Left lobe of liver (tissue), 2 donors: ENCODE measurements at regions not wholly inside any gene's neighbourhood (a gene's known extent, or its start where the extent isn't known, plus 50 kb on each side); places are given as distances from the start of the nearest gene placed in this dataset.

Experiments
- ATAC-seq: fragments of 200-7000 bp; cut with Tn5 transposase; one replicate; pipeline ENCODE4 v1.9.1; 2020; ENCODE audit warnings: mild to moderate bottlenecking, moderate library complexity
- DNase-seq: peaks from one replicate; pipeline ENCODE4 v3.0.0-alpha.2; 2020; ENCODE audit warnings: low spot score
- donor health status: DM: no; HTN: no; CAD: no; lungs with moderate emphysema.
- donor health status: DM: no; HTN: yes; CAD: no.

DNA sequence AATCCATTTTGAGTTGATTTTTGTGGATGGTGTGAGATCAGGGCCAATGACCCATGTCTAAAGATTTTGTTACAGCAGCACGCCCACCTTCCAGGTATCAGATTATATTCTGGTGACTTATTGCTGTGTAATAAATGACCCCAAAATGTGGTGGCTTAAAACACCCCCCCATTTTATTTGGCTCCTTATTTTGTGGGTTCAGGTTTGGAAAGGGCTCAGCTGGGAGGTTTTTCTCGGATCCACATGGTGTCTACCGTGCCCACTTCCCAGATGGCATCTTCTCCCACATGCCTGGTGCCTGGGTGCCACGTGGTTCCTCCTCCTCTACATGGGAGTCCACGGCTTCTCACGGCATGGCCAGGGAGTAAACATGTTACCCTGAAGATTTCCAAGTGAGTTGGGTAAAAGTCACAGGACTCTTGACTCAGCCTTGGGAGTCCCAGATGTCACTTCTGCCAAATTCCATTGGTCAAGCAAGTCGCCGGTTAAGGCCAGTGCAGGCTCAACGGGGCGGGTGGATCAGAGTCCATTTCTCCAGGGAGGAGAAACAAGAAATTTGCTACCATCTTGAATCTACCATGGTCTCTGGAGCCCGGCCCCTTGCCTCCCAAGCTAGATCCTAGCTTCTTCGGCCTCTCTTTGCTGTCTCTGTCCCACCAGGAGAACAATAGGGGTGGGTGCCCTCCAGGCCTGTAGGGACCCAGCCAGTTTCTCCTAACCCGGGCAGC is 214.3 kb downstream of the KIF26A start:
- no peak for DNase-seq
- no peak for ATAC-seq

DNA sequence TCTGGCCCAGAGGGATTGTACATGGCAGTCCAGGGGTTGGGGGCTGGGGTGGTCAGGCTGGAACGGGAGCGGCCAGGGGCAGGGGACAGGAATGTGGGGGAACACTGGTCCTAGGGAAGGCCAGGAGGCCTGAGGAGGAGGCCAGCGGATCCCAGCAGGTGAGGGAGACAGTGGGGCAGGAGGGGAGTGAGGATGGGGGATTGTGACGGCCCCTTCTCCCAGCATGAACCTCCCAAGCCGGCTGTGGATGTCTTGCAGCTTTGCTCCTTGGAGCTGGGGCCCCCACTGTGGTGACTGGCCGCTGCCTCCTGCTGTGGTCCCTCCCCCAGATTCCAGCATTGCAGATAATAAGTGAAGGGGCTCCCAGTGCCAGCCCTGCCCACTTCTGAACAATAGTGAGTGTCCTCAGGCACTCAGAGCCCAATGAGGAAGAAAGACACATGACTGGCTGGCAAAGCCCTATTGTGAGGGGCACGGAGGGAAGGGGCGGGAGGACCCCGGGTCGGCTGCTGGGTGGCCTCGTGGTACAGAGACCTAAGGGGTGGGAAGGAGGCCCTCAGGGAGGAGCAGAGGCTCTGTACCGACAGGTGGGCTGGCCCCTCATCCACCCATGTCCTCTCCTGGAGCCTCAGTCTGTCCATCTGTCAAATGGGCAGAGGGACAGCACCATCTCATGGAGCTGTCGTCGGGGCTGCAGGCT is 215.0 kb downstream of the KIF26A start:
- DNase-seq (no peak), ATAC-seq (no peak)

DNA sequence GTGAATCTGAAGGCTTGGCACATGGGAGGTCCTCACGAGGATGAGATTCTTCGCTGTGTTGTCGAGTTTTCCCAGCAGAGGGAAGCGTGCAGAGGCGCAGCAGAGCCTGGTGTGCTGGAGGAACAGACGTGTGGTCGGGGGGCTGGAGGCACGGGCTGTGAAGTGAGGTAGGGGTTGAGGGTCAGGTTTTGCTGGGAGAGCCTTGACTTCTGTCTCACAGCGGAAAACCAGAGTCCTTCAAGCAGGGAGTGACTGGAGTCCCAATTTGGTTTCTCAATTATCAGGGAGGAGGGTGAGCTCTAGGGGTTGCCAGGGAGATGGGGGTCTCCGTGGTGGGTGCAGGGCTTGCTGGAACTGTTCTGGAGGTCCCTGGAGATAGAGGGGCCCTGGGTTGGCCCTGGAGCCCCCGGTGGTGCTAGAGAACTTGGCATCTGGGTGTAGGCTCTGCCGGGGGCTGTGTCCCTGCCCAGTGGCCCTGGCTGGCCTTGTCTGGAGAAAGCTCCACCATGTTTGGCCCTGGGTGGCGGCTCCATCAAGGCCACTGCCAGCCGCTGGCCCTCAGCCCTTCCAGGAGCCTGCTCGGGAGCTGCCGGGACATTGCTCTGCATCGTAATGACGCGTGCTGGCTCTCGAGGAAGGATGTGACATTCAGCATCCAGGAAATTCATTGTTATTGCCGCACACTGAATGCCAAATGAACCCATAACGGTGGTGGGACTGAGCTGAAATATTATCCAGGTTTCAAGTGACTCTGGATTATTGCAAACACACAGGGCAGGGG is 215.7 kb downstream of the KIF26A start:
- ATAC-seq (peak; percentile 42), DNase-seq (no peak)

- ATAC-seq (no peak), DNase-seq (no peak)
Observed at GRCh38 chr14:104355101-104356019, 217.0 kb downstream of the KIF26A start.

- DNase-seq (no peak), ATAC-seq (no peak)
Observed at GRCh38 chr14:104356020-104356737, 217.8 kb downstream of the KIF26A start.

GRCh38 chr14:104356738-104357688 is 218.6 kb downstream of the KIF26A start:
- no peak for DNase-seq

GRCh38 chr14:104357689-104358527 is 219.5 kb downstream of the KIF26A start:
- DNase-seq (no peak), ATAC-seq (no peak)

More at GRCh38 chr14:104356738-104357688, 218.6 kb downstream of the KIF26A start:
- ATAC-seq = no peak

DNA sequence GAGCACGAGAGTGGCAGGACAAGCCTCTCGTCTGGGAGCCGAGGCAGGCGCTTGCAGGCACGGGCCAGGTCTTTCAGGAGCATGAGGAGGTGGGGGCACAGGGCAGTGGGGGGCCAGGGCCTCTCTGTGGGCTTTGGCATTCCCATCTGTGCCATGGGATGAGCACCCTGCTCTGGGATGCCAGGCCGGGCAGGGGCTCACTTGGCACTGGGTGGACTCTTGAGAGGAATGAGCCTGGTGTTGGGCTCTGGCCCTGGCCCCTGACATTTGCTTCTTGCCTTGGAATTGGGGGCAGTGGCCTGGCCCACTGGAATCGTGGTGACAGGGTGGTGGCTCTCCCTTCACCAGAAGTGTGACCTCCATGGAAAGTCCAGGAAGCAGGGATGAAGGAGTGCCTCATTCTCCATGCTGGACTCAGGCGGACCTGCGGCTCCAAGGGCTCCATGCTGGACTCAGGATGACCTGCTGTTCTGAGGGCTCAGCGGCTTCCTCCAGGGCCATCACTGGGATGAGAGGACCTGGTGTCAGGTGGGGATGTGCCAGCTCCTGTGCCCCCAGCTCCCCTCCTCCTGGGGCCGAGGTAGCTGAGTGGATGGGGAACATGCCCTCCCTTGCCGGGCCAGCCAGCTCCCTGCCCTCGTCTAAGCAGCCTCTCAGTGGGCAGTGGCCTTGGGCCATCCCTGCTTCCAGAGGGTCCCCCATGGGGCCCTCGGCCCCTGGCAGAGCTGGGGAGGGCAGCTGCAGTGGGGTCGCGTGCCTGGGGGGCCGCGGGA is 220.3 kb downstream of the KIF26A start:
- DNase-seq (no peak), ATAC-seq (no peak)

- no peak for ATAC-seq
Observed at GRCh38 chr14:104359301-104359968, 220.1 kb upstream of the C14orf180 start.

DNA sequence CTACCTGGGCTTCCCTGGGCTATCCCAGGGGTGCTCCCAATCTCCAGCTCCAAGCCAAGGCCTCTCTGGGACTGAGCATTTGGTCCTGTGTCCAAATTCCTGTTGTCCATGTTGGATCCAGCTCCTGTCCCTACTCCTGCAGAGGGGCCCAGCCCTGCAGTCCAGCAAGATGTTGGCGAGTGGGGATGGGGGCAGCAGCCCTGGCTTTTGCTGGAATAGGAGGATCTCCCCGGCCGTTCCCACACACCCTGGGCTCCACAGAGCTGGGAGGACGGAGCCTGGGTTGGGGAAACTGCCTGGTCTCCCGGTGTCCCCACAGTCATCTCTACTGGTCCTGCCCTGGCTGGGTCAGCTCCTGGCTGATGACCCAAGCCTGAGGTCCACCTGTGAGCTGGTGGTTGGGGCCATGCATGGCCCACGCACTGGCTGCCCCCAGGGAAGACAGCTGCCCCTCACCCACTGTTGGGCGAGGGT is 219.6 kb upstream of the C14orf180 start:
- ATAC-seq (no peak), DNase-seq (no peak)

More at GRCh38 chr14:104359301-104359968, 220.1 kb upstream of the C14orf180 start:
- DNase-seq = no peak

DNA sequence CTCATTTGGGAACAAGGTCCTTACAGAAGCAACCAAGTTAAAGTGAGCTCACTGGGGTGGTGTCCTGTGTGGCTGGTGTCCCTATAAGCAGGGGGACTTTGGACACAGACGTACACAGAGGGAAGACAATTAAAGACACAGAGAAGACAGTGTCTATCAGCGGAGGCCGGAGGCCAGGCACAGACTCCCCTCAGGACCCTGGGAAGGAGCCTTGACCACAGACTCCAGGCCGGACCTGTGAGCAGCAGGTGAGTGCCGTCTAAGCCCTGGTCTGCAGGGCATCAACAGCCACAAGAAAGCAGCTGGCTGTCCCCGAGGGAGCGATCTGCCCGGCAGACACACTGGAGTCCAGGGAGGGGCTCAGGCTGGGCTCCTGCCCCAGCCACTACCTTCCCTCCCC is 219.1 kb upstream of the C14orf180 start:
- ATAC-seq (no peak), DNase-seq (no peak)

GRCh38 chr14:104361101-104361591 is 218.4 kb upstream of the C14orf180 start:
- no peak for ATAC-seq
- DNase-seq = no peak

DNA sequence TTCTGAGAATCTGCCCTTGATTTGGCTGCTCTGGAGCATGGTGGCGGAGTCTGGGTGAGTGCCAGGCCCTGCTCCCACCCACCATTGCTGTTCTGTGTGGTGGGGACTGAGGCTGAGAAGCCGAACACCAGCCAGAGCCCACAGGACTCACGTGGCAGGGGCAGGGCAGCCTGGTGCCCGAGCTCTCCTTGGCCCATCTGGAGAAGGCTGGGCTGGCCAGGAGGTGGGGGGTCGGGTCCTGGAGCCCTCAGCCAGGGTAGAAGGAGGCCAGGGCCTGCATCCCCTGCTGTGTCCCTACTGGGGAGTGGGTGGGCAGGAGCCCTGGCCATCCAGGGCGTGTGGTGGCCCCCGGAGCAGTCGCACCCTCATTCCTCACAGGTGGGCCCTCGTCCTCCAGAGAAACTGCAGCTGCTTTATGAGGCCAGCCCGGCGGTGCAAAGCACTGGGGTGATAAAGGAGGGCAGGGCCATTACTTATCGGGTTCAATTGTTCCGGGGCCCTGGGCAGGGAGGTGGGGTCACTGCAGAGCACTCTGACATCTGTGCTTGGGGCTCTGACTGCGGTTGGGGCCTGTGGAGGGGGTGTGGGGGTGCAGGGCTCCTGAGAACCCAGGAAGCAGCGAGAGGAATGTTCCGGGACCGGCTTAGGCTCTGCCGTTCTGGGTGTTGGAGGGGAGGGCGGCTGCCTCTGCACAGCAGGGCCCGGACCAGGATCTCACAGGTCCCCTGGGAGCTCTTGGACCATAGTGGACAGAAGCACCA is 217.5 kb upstream of the C14orf180 start:
- no peak for DNase-seq
- ATAC-seq = no peak

DNA sequence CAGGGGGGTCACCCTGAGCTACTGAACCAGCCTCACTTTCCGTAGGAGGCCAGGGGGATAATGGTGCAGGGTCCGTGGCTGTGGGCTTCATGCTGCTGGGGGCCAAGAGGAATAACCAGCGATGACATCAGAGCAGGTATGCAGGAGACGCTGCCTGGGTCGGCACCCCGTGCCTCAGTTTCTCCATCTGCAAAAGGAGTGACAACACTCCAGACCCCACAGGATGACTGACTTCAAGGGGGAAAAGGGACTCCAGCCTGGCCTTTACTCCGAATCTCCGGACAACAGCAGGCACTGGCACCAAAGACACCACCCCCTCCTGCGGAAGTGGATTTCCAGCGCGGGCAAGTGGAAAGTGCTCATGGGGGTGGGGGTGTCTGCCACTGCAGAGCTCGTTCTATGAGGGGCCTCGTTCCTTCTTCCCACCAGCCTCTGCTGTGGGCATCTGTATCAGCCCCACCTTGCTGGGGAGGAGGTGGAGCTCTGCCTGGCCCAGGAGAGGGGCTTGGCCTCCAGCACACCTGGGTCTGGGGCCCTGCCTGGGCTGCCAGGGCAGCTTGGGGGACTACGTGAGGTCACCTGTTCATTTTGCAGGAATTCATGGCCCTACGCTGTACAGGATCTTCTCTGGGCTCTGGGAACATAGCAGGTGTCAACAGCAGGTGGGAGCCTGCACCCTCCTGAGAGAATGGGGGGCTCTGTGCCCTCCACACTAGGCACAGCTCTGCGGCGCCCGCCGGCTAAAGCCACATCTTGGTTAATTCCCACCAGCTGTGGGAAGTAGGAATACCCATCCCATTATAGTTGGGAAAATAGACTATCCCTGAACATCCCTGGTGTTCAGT is 216.6 kb upstream of the C14orf180 start:
- no peak for DNase-seq
- ATAC-seq = no peak
